Fibroblast of the aortic adventitia (primary cell): ENCODE measurements at regions not wholly inside any gene's neighbourhood (a gene's known extent, or its start where the extent isn't known, plus 50 kb on each side); places are given as distances from the start of the nearest gene placed in this dataset.

Source experiments
- DNase-seq: peaks from one replicate; pipeline ENCODE4 v3.0.0-alpha.2; 2010; ENCODE audit warnings: low read depth
- H3K4me3 ChIP-seq: 2 replicates; pipeline ENCODE4 v1.5.1; 2011; ENCODE audit warnings: low read depth, mild to moderate bottlenecking, control low read depth, low read length, moderate library complexity
- CTCF ChIP-seq: IDR thresholded peaks from 2 replicates; pipeline ENCODE4 v1.5.1; 2011; ENCODE audit warnings: mild to moderate bottlenecking, low read length, control low read depth, inconsistent platforms; ENCODE audit not compliant: insufficient read depth

DNA sequence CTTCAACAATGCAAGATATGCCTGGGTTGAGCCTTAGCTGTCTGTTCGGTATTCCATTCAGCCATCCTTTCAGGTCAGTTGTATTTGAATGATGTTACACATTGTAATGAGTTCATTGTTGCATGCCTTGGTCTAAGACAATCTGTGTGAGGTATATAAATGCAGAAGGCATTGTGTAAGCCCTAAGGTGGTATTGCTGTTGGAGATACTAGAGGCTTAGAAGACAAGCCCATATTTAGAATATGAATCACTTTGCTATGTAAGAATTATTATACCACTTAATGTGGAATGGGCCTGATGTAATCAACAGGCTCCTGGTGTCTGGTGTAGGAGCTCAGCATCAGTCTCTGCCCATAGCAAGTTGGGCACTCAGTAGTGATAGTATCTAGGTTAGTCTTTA is 473.4 kb upstream of the GNPDA2 start:
- DNase-seq, result no peak
- H3K4me3 ChIP-seq, result no peak overlapping the region
- no peak for TF ChIP-seq CTCF

GRCh38 chr4:45188501-45188900 is 462.1 kb upstream of the GNPDA2 start:
- no peak for TF ChIP-seq CTCF
- no peak for DNase-seq
- no peak overlapping the region for H3K4me3 ChIP-seq

DNA sequence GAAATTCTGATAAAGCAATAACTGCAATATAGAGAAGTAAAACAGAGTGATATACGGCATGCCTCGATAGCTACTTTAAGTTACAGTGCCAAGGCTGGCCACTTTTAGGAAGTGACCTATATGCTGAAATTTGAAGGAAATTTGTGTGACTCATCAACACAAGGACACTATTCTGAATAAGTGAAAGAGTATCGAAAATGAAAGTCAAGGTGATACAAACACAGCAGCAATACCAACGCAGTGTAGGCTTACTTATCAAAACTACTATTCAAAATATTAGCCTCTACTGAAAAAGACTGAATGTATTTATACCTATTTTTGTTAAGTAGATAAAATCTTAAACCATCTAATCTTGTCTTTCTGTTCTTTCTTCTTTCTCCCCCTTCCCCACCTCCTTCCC is 459.9 kb upstream of the GNPDA2 start:
- no peak overlapping the region for H3K4me3 ChIP-seq
- no peak for DNase-seq
- TF ChIP-seq CTCF, result no peak

DNA sequence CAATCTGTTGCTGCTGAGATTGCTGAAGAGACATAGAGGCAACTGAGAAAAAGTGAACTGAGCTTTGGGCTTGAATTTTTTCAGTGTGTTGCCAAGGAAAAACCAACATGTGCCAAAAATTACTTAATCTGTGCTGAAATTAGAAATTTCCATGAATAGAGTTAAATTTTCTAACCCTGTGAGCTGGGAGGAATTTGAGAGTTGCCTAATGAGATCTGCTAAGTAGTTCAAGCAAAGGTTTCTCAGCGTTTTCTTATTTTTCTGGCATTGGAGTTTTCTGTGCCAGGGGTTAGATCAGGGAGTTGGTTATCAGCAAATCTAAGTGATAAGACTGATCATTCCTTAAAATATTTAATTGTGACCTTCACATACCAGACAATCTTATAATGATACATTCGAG is 457.5 kb upstream of the GNPDA2 start:
- DNase-seq, result no peak
- H3K4me3 ChIP-seq, result no peak overlapping the region
- no peak for TF ChIP-seq CTCF

- no peak overlapping the region for H3K4me3 ChIP-seq
- DNase-seq, result no peak
- no peak for TF ChIP-seq CTCF
Observed at GRCh38 chr4:45172636-45173035, 446.3 kb upstream of the GNPDA2 start.

DNA sequence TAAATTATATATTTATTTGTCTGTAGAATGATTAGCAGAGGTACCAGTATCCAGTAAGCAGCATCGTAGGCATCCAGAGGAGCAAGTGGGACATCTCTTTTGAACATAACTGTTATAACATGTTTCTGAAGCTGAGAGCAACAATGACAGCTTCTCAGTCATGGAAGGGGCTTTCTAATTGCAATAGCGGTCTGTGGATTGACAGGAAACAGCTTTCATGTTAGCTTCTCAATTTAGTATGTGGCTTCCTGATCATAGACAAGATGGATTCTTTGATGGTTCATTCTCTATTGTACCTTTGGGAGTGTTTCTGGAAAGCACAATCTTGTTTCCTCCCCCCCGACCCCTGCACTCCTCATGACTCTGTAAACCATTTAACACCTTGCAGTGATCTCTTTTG is 434.6 kb upstream of the GNPDA2 start:
- no peak for DNase-seq
- TF ChIP-seq CTCF, result no peak
- H3K4me3 ChIP-seq, result no peak overlapping the region

DNA sequence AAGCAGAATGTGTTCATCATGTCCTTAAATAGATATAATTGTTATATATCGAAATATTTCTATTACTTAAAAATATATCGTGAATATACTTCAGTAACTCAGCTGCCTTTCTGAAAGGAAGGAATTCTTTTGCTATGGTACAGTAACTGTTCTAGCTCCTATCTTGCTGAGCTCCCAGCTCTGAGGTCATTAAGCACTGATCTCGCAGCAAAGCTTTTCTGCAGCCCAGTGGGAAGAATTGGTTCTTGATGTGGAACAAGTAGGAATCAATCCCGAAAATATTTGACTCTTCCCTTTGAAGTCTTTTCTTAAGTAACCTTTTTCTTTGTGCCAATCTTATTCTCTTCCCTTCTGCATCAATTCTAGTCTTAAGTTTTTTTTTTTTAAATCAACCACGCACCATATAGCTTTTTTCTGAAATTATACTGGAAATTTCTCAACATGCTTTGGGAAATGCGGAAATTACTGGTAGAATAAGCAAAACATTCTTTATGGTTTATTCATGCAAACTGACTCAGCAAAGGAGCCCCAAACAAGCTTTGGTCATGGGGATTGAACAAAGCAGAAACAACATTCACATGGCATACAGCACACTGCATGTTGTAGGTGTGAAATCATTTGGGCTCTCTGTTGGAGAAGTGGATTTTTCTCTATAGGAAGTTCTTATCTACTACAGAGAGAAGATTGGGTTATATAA is 428.9 kb upstream of the GNPDA2 start:
- TF ChIP-seq CTCF, result no peak
- H3K4me3 ChIP-seq, result no peak overlapping the region
- DNase-seq, result no peak
